K562 (cell line): ENCODE measurements at regions not wholly inside any gene's neighbourhood (a gene's known extent, or its start where the extent isn't known, plus 50 kb on each side); places are given as distances from the start of the nearest gene placed in this dataset.

ENCODE experiments used
- ATAC-seq: fragments of 200-7000 bp; cut with Tn5 transposase; 3 replicates; pipeline ENCODE4 v1.9.1; 2020; ENCODE audit warnings: moderate library complexity
- BruUV-seq: library from RNA; stranded (reverse); fragments of 400-500 nt; replicated peaks from 2 replicates; lab custom pipeline; 2021; lab: Mats Ljungman, UMichigan
- CTCF ChIA-PET: fragments of 300-600 bp; formaldehyde crosslinking; extraction: SDS; loops from one replicate; lab custom pipeline; 2021; ENCODE audit warnings: low intra/inter-chr PET ratio; lab: Yijun Ruan, JAX
- POLR2A ChIA-PET: fragments of 300-600, 350-650 bp; sonication (Branson Sonifier 250); formaldehyde crosslinking; extraction: SDS; loops from one replicate; lab custom pipeline; 2021; ENCODE audit warnings: antibody characterized with exemption, inconsistent platforms; lab: Yijun Ruan, JAX
- DNase-seq, 4 experiments: peaks; one replicate each; pipeline versions ENCODE4 v3.0.0 to v3.0.0-alpha.2; 2011 to 2018; ENCODE audit warnings: low spot score in 3 of 4, mixed read lengths in 3 of 4; ENCODE audit errors: extremely low read depth in 1 of 4
- FAIRE-seq: peaks from 2 replicates; lab custom pipeline; 2011; peaks lifted over from hg19 to GRCh38; lab: Jason Lieb, UNC
- H2AFZ ChIP-seq: 2 replicates; pipeline ENCODE4 v1.6.0; 2011; ENCODE audit warnings: low read depth, low read length, control low read depth, inconsistent platforms
- H3K27ac ChIP-seq: fragments of 200-600 bp; 3 replicates; pipeline ENCODE4 v1.8.0; 2011; ENCODE audit warnings: low read depth, mild to moderate bottlenecking, control low read depth, inconsistent platforms, low read length, moderate library complexity, mixed read lengths; ENCODE audit errors: extremely low read depth
- H3K27me3 ChIP-seq, 2 experiments: fragments of 300-600 bp in 1 of 2; 2 replicates in 1 of 2; 3 replicates in 1 of 2; pipeline versions ENCODE4 v1.6.0 to v1.8.0; 2011; ENCODE audit warnings: inconsistent platforms in 2 of 2, low read length in 2 of 2, mild to moderate bottlenecking in 1 of 2, mixed read lengths in 1 of 2, moderate library complexity in 1 of 2; ENCODE audit not compliant: control insufficient read depth in 2 of 2, insufficient read depth in 2 of 2
- H3K36me3 ChIP-seq: fragments of 300-600 bp; 3 replicates; pipeline ENCODE4 v1.8.0; 2011; ENCODE audit warnings: mild to moderate bottlenecking, low read length, inconsistent platforms; ENCODE audit not compliant: control insufficient read depth, insufficient read depth
- H3K4me1 ChIP-seq, 2 experiments: fragments of 200-600 bp in 1 of 2; replicated peaks in 1 of 2; 2 replicates in 1 of 2; 3 replicates in 1 of 2; pipeline versions ENCODE4 v1.5.1 to v1.8.0; 2011; ENCODE audit warnings: inconsistent platforms in 2 of 2, low read length in 2 of 2, mild to moderate bottlenecking in 1 of 2, mixed read lengths in 1 of 2, moderate library complexity in 1 of 2; ENCODE audit not compliant: control insufficient read depth in 2 of 2, insufficient read depth in 2 of 2
- H3K4me2 ChIP-seq: 2 replicates; pipeline ENCODE4 v1.6.1; 2011; ENCODE audit warnings: low read length, control low read depth, inconsistent platforms, mixed read lengths; ENCODE audit not compliant: insufficient read depth
- H3K4me3 ChIP-seq: fragments of 200-600 bp; sonication (generic), shearing (Covaris generic); 2 replicates; pipeline ENCODE4 v1.5.1; 2016; ENCODE audit warnings: control low read depth, inconsistent platforms
- H3K79me2 ChIP-seq: fragments of 200-600 bp; 3 replicates; pipeline ENCODE4 v1.8.0; 2011; ENCODE audit warnings: low read length, inconsistent platforms; ENCODE audit not compliant: control insufficient read depth, insufficient read depth
- H3K9ac ChIP-seq, 2 experiments: 2 replicates each; pipeline versions ENCODE4 v1.6.0 to v1.6.1; 2011; ENCODE audit warnings: low read depth in 2 of 2, low read length in 2 of 2, control low read depth in 1 of 2, inconsistent platforms in 1 of 2, mild to moderate bottlenecking in 1 of 2, mixed read lengths in 1 of 2; ENCODE audit not compliant: insufficient read depth in 1 of 2
- H3K9me1 ChIP-seq: one replicate; pipeline ENCODE4 v1.6.0; 2011; ENCODE audit warnings: inconsistent platforms, mild to moderate bottlenecking, low read length, moderate library complexity; ENCODE audit not compliant: control insufficient read depth, insufficient read depth
- H3K9me3 ChIP-seq: replicated peaks from 2 replicates; pipeline ENCODE4 v1.5.1; 2011; ENCODE audit warnings: low read depth, low read length, inconsistent platforms; ENCODE audit not compliant: control insufficient read depth, insufficient read depth
- H4K20me1 ChIP-seq: replicated peaks from 2 replicates; pipeline ENCODE4 v1.6.1; 2011; ENCODE audit warnings: low read length, inconsistent platforms, mixed read lengths; ENCODE audit not compliant: control insufficient read depth, insufficient read depth
- ARID1B ChIP-seq: fragments of 450-650 bp; IDR thresholded peaks from 2 replicates; pipeline ENCODE4 v1.6.1; 2016; ENCODE audit warnings: antibody characterized with exemption, mild to moderate bottlenecking, inconsistent platforms
- ESRRA ChIP-seq: fragments of 450-650 bp; IDR thresholded peaks from 2 replicates; pipeline ENCODE4 v1.6.1; 2014; ENCODE audit warnings: low read depth, mild to moderate bottlenecking, moderate library complexity, borderline replicate concordance
- FIP1L1 ChIP-seq: fragments of 200-400 bp; formaldehyde crosslinking; IDR thresholded peaks from 2 replicates; pipeline ENCODE4 v1.6.1; 2018; ENCODE audit warnings: mild to moderate bottlenecking, low read depth, low read length; ENCODE audit not compliant: poor library complexity, severe bottlenecking
- FOXJ2 ChIP-seq: fragments of 200-800 bp; sonication (Bioruptor generic); IDR thresholded peaks from 2 replicates; pipeline ENCODE4 v1.6.1; 2016; ENCODE audit warnings: missing genetic modification characterization, missing compliant biosample characterization
- GTF2E2 ChIP-seq: fragments of 200-800 bp; sonication (Bioruptor generic); IDR thresholded peaks from 2 replicates; pipeline ENCODE4 v1.6.1; 2016; ENCODE audit warnings: missing genetic modification characterization, missing compliant biosample characterization
- HMG20A ChIP-seq: fragments of 450-650 bp; formaldehyde crosslinking; conservative IDR thresholded peaks from 2 replicates; pipeline ENCODE4 v1.4.0; 2020; ENCODE audit warnings: mild to moderate bottlenecking, mixed read lengths
- HNRNPK ChIP-seq: fragments of 200-400 bp; formaldehyde crosslinking; IDR thresholded peaks from one replicate; pipeline ENCODE4 v1.6.1; 2018; ENCODE audit warnings: mild to moderate bottlenecking, low read depth, low read length; ENCODE audit not compliant: poor library complexity, severe bottlenecking
- HSF4 ChIP-seq: fragments of 250-450 bp; sonication (Bioruptor Pico); IDR thresholded peaks from 2 replicates; pipeline ENCODE4 v2.1.2; 2022; ENCODE audit warnings: mild to moderate bottlenecking, moderate library complexity, borderline replicate concordance
- NCOA1 ChIP-seq: fragments of 450-650 bp; IDR thresholded peaks from 2 replicates; pipeline ENCODE4 v1.6.1; 2016; ENCODE audit warnings: low read depth
- NFE2L1 ChIP-seq: fragments of 450-650 bp; IDR thresholded peaks from 2 replicates; pipeline ENCODE4 v1.6.1; 2016; ENCODE audit warnings: missing genetic modification characterization, low read depth, mild to moderate bottlenecking, missing compliant biosample characterization, moderate library complexity, borderline replicate concordance
- PCBP1 ChIP-seq: fragments of 200-400 bp; formaldehyde crosslinking; IDR thresholded peaks from 2 replicates; pipeline ENCODE4 v1.6.1; 2018; ENCODE audit warnings: mild to moderate bottlenecking, low read depth, low read length; ENCODE audit not compliant: poor library complexity, severe bottlenecking
- PYGO2 ChIP-seq: fragments of 450-650 bp; IDR thresholded peaks from 2 replicates; pipeline ENCODE4 v1.6.1; 2016; ENCODE audit warnings: mild to moderate bottlenecking, missing genetic modification characterization, moderate library complexity, missing compliant biosample characterization
- RB1 ChIP-seq: fragments of 450-650 bp; IDR thresholded peaks from 2 replicates; pipeline ENCODE4 v1.6.1; 2017; ENCODE audit warnings: low read depth, mild to moderate bottlenecking
- RFX1 ChIP-seq: fragments of 450-650 bp; IDR thresholded peaks from 2 replicates; pipeline ENCODE4 v1.6.1; 2016; ENCODE audit warnings: mild to moderate bottlenecking, moderate library complexity
- SAFB2 ChIP-seq: fragments of 200-400 bp; formaldehyde crosslinking; IDR thresholded peaks from 2 replicates; pipeline ENCODE4 v1.6.1; 2018; ENCODE audit warnings: borderline replicate concordance, low read length, low read depth, moderate library complexity; ENCODE audit not compliant: severe bottlenecking
- ZNF146 ChIP-seq: IDR thresholded peaks from one replicate; pipeline ENCODE4 v1.6.1; 2018; ENCODE audit warnings: missing compliant biosample characterization; ENCODE audit not compliant: unreplicated experiment
- ZNF23 ChIP-seq: fragments of 250-450 bp; sonication (Bioruptor Pico); IDR thresholded peaks from 2 replicates; pipeline ENCODE4 v1.4.0; 2020; ENCODE audit warnings: mild to moderate bottlenecking
- WGBS: fragments of 100-300 bp; shearing (Covaris generic); methylation state at CpG from one replicate; pipeline ENCODE4 v1.1.6; 2016; ENCODE audit warnings: low coverage, mixed read lengths; ENCODE audit not compliant: insufficient coverage; ENCODE audit errors: missing lambda C conversion rate; 5-methylcytosine and 5-hydroxymethylcytosine counted together
- in situ Hi-C: fragments of 300-500 bp; cut with MboI; formaldehyde crosslinking; loops from 4 replicates; pipeline ENCODE4 v1.15.0; 2018; ENCODE audit warnings: inconsistent platforms, mixed read lengths
- intact Hi-C: fragments of 100-400 bp; cut with micrococcal nuclease; formaldehyde crosslinking; loops from 2 replicates; pipeline ENCODE4 v1.14.2; 2022
- TF ChIP-seq, protein P1 (sequence below): IDR thresholded peaks from 3 replicates; pipeline ENCODE4 v1.6.1; 2011; ENCODE audit warnings: borderline replicate concordance, mild to moderate bottlenecking, moderate library complexity; ENCODE audit not compliant: insufficient read length; ENCODE audit errors: extremely low read depth

DNA sequence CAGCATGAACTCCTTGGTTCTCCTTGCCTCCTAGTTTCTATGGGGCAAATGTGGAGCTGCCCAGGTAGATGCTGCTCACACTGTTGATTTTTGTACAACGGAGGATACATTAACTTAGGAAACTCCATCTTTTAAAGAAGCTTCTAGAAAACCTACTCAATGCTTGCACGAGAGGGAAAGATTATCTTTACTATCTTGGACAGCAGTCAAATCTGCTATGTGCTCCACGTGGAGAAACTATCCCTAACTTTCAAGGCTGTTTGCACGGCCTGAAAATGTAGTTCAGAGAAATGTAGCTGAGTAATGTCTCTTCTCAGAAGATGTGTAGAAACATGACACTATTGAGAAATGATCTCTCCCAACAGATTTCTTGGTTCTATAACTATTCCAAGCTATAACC is 1530.9 kb upstream of the PABPC4L start:
- Histone ChIP-seq H3K36me3 (no peaks in the 10 kb centered on the region), H3K4me1 (no peaks in the 10 kb centered on the region), H4K20me1 (no peaks in the 10 kb centered on the region), H3K27ac (no peak overlapping the region), H3K4me2 (no peak overlapping the region), H3K9ac (no peak overlapping the region), H3K27me3 (no peaks in the 10 kb centered on the region), H3K9me3 (no peaks in the 10 kb centered on the region; the same call in 1 of the 2 replicates), H3K79me2 (no peaks in the 10 kb centered on the region), H3K9me1 (no peaks in the 10 kb centered on the region), H3K4me3 (no peak overlapping the region), H2AFZ (no peak overlapping the region)
- DNase-seq (no peak), FAIRE-seq (no peak), ATAC-seq (no peak)
- no TSS peak for BruUV-seq
- intact Hi-C loops: no loop called here
- POLR2A ChIA-PET: no interaction called here
- TF ChIP-seq HNRNPK: no peak
- TF ChIP-seq RFX1: no peak
- TF ChIP-seq ARID1B: no peak
- TF ChIP-seq RB1: no peak
- TF ChIP-seq PYGO2 (tag): no peak
- TF ChIP-seq NFE2L1 (tag): no peak
- no peak for TF ChIP-seq GTF2E2 (tag)
- TF ChIP-seq HMG20A (CRISPR knock-in tag): no peak
- no peak for TF ChIP-seq NCOA1
- TF ChIP-seq FOXJ2 (tag): no peak
- TF ChIP-seq PCBP1: no peak
- no peak for TF ChIP-seq ZNF146 (CRISPR knock-in tag)
- TF ChIP-seq SAFB2: no peak
- TF ChIP-seq FIP1L1: no peak
- TF ChIP-seq, protein P1, sequence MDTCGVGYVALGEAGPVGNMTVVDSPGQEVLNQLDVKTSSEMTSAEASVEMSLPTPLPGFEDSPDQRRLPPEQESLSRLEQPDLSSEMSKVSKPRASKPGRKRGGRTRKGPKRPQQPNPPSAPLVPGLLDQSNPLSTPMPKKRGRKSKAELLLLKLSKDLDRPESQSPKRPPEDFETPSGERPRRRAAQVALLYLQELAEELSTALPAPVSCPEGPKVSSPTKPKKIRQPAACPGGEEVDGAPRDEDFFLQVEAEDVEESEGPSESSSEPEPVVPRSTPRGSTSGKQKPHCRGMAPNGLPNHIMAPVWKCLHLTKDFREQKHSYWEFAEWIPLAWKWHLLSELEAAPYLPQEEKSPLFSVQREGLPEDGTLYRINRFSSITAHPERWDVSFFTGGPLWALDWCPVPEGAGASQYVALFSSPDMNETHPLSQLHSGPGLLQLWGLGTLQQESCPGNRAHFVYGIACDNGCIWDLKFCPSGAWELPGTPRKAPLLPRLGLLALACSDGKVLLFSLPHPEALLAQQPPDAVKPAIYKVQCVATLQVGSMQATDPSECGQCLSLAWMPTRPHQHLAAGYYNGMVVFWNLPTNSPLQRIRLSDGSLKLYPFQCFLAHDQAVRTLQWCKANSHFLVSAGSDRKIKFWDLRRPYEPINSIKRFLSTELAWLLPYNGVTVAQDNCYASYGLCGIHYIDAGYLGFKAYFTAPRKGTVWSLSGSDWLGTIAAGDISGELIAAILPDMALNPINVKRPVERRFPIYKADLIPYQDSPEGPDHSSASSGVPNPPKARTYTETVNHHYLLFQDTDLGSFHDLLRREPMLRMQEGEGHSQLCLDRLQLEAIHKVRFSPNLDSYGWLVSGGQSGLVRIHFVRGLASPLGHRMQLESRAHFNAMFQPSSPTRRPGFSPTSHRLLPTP: no peak
- TF ChIP-seq ZNF23 (CRISPR knock-in tag): no peak
- no peak for TF ChIP-seq ESRRA
- no peak for TF ChIP-seq HSF4 (CRISPR knock-in tag)
- 0% methylated on average over 4 of the region's 4 CpGs for whole genome bisulfite sequencing
- in situ Hi-C loops: no loop called here
- CTCF ChIA-PET: no interaction called here
